ENCODE measurements at regions not wholly inside any gene's neighbourhood (a gene's known extent, or its start where the extent isn't known, plus 50 kb on each side); places are given as distances from the start of the nearest gene placed in this dataset.

DNA sequence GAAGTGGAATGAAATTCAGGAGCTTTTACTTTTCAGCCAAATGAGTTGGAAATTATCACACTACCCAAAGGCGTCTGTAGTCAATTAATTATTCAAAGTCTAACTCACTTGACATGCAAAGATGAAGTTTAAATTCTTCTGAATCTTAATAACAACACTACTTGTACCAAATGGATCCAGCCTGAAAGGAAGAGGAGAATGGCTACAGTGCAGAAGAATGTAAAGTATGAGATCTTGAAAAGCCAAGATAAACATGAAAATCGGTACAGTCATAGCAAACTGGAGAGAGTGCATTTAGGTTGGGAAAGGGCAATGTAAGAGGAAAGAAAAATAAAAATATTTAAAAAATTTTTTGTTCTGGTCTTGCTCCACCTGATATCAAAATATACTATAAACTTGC lies 195.5 kb downstream of the SIM1 start:
- no peak for DNase-seq (ENCODE audit: extremely low read depth, low read depth)

DNA sequence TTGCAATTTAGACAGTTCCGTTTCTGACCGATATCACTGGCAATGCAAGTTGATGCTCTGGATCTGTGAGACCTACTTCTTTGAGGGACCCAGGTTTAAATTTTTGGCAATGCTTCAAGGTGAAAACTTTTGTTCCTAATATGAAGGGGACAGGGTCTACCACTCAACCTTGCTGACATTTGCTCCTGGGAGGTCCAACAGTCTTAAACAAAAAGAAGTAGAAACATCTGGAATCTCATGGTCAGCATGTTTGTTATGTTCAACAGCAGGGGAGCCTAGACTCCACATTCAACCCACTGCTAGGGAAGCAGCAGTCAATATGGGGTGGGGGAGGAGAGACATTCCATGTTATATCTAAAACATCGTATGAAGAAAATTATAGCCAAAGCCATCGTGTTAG lies 196.4 kb downstream of the SIM1 start:
- DNase-seq (ENCODE audit: extremely low read depth, low read depth) = no peak

DNA sequence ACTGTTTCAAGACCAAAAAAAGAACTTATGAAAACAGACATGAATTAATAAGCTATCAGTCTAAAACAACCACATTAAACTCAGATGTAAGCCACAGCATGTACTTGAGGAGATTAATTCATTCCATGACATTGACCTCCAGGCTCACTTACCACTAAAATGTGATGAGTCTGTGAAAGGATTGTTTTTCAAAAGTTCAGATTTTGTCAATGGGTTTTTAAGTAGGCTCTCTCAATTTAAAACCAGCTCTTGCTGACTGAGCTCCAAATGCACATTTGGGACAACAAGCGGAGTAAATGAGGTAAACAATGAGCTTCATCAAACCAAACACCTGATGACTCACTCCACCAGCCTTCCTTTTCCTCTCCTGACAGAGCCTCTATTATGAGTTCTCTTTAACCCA lies 197.0 kb downstream of the SIM1 start:
- no peak for DNase-seq (ENCODE audit: extremely low read depth, low read depth)

DNA sequence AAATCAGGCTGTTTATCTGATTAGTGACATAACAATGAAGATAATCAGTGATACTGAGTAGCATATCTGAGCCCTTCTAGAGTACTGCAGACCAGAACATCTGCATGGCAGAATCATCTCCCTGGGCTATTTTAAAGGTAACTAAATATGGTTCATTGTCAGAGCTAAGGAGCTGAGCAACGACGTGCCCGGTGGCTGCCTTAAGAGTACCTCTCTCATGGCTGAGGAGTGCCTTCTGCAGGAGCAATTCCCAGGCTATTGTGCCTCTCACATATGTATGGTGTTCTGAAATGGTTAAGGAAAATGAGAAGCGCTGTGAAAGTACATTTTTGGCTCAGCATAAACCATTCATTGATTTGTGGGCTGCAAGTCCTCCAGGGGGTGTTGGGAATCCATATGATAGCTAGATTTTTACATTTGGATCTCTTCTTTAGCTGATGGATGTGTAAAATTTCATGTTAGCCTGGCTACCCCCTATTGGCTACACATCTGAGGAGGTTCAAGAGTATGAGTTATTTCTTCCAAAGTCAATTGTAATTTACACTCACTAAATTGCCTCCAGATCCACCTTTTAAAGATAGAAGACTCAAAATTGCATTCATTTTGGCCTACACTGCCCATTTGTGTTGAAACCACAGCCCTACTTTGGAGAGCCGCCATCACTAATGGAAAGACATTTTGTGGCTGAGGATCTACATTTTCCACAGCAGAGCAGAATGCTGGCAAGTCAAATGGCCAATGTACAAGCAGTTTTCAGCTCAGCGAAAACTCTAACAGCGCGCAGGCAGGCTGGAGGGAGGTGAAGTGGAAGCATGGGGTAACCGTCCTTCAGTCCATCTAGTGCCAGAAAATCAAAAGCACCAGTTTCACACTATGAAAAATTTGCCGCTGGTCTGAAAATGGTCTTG lies 198.0 kb downstream of the SIM1 start:
- no peak for DNase-seq (ENCODE audit: extremely low read depth, low read depth)

DNA sequence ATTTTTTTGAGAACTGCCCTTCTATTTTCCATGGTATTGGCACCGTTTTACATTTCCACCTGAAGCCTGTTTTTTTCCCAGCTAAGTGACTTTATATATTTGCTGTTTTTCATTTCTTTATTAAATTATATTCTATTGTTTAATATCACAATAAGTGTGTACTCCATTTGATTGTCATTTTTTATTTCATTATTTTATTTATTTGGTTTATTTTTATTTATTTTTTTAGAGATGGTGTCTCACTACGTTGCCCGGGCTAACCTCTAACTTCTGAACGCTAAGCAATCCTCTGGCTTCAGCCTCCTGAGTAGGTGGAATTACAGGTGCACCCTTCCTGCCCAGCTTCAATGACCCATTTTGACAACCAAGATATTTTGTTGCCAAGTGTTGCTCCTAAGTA lies 202.6 kb downstream of the SIM1 start:
- DNase-seq (ENCODE audit: extremely low read depth, low read depth) = no peak

DNA sequence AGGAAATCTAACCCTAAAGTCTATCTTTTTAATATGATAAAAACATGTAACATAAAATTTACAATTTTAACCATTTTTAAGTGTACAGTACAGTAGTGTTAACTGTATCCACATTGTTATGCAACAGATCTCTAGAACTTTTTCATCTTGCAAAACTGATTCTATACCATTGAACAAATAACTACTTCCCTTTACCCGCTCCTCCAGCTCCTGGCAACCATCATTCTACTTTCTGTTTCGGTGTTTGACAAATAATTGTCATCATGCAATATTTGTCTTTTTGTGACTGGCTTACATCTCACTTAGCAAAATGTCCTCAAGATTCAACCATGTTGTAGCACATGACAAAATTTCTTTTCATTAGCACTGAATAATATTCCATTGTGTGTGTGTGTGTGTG lies 203.2 kb downstream of the SIM1 start:
- no peak for DNase-seq (ENCODE audit: extremely low read depth, low read depth)

DNA sequence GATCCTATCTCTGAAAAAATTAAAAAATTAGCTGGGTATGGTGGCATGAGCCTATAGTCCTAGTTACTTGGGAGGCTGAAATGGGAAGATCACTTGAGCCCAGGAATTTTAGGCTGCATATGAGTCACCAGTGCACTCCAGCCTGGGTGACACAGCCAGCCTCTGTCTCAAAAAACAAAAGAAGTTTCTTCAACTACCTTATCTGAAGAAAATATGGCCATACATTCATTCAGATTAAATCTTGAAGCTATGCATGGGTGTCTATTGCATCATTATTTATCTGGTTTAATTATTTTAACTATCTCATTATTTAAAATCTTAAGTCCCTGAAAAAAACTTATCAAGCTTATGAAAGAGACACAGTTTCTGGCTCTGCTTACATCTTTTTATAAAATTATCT lies 204.1 kb downstream of the SIM1 start:
- DNase-seq (ENCODE audit: extremely low read depth, low read depth) = no peak

DNA sequence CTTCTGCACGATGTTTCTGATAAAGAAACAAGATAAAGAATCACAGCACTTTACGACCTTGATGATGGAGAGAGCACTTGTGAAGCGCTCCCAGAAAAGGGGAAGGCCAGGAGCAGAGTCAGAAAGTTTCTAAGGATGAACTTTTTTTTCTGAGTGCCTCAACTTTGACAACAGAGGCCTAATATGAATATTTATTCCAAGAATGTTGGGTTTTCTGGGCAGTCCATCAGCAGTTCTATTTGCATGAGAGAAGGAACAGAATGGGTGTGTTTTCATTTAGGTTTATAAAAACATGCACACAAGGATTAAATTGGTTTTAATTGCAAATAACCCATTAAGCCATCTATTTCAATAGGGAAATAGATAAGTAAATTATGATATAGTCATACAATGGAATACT lies 204.9 kb downstream of the SIM1 start:
- DNase-seq (ENCODE audit: extremely low read depth, low read depth) = no peak

DNA sequence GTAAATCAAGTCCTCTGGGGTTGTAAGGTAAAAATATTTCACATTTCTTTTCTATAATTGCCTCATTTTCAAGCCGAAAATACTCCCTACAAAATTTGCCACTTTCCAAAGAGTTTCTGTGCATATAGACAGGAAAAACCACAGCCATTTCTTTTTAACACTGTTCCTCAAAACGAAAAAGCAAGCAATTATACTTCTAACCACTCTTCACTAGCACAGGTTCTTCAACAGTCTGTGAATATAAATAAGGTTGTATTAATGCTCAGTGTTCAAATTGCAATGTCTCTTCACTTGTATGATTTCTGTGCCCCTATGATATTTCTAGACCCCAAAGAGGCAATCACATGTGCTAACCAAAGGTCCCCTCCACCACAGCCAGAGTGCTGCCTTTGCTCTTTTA lies 206.0 kb downstream of the SIM1 start:
- DNase-seq (ENCODE audit: extremely low read depth, low read depth) = no peak

DNA sequence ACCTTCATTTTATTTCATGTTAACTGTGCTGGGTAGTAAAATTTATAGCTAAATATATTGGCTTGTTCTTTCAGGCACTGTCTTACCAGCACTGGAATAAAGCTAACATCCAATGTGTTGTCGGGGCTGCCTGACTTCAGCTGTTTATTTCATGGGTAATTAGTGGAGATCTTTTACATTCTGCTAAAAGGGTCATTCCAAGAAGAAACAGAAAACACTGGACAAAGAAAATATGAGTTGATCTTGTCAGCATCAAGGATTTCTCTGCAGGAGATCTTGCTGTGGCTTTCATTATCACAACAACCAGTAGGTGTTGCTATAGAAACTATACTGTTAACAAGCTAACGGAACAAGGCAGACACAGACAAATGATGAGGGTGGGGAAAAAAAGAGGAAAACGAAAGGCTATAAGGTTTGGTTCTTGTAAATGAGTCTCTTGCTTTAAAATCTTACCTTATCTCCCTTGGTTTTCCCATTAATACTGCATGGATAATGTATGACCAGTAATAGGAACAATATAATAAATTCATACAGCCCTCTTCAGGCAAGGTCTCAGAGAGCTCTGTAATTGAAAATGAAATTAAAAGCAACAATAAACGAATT lies 206.8 kb downstream of the SIM1 start:
- DNase-seq (ENCODE audit: extremely low read depth, low read depth) = peak; percentile 19

DNA sequence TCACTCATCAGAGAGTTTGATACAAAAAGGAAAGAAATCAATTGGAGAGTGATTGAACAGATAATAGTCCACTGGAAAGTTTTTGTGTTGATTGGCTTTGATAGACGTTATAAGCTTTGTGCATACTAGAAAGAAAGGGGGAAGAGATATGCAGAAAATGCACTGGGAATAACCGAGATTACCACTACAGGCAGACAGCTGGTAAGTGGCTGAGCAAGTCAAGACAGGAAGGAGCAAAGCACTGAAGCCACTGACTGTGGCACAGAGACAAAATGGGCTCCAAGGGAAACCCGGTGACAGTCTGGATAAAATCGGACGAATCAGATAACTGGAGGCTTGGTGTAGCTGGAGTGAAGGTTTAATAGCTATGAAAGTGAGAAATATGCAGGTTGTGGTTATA lies 209.0 kb downstream of the SIM1 start:
- DNase-seq (ENCODE audit: extremely low read depth, low read depth) = no peak

DNA sequence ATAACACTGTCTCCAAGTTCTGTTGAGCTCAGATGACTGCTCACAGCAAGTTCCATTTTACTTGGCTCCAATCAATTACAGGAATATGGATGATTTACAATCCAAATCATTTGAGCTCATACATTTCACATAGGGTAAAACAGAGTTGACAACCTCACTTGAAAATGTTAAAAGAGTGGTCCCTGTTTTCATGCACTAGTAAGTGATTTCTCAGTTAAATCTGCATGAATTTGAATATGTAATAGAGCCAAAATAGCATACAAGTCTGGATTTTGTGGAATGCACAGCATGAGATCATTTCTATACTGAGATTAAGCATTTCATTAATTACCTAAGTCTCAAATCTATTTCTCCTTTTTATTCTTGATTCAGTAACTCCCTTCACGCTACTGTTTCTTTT lies 217.6 kb downstream of the SIM1 start:
- DNase-seq (ENCODE audit: extremely low read depth, low read depth) = no peak

DNA sequence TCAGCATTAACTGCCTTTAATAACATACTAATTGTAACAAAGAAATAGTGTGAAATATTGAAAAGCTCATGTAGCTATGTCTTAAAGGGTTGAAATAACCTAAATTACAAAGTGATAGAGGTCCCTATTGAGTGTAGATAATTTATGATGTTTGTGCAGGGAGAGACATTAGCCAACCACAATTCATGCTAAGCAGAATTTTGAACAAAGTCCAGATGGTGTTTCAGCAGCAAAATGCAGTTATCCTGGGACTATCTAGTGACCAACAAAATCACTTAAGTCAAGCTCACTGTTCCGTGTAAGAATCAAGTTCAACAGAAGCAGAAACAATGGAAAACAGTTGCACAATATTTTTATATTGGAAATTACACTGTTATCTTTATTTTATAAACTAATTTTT lies 218.5 kb downstream of the SIM1 start:
- DNase-seq (ENCODE audit: extremely low read depth, low read depth) = no peak

DNA sequence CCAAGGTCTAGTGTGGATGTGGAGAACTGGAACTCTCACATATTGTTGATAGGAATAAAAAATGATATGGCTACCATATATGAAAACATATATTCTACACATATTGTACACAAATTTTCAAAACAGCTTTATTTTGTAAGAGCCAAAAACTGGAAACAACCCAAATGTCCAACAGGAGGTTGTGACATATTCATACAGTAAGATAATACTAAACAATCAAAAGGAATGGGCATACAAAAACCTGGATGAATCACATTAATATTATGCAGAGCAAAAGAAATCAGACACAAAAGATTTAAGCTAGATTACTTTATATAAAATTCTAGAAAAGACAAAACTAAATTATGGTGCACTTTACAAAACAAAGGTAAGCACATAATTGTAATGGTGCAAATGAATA lies 223.9 kb downstream of the SIM1 start:
- DNase-seq (ENCODE audit: extremely low read depth, low read depth) = no peak

DNA sequence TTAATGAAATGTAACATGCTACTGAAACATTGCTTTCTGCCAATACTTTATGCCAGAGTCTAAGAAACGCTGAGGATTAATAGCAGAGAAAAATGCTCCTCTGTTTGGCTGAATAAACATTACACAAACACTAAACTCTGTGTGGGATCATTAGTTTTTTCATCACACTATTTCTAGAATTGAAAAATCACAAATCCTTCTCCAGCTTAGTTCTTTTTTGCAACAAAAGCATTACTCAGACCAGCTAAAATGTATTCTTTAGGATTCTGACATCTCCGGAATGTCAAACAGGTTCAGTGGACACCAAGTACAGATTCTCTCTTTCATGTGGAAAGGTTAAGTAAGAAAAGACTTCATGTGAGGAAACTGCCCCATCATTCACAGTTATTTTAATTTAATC lies 226.9 kb downstream of the SIM1 start:
- DNase-seq (ENCODE audit: extremely low read depth, low read depth) = no peak

DNA sequence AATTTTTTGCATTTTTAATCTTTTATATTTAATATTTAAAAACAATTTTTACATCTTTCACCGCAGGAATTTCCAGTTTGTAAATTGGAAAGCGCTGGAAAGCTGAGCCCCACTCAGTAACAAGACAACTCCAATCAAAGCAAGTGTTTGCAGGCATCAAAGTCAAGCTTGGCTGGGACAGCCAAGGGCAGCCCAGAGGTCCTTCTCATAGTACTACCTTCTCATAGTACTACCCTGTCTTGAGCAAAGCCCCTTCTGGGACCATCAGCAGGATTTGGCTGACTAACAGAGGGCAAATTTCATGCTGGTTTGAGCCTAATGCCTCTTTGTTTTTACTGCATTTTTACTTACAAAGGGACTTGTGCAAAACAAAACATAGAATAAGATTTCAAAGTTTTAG lies 228.3 kb downstream of the SIM1 start:
- DNase-seq (ENCODE audit: extremely low read depth, low read depth) = no peak

DNA sequence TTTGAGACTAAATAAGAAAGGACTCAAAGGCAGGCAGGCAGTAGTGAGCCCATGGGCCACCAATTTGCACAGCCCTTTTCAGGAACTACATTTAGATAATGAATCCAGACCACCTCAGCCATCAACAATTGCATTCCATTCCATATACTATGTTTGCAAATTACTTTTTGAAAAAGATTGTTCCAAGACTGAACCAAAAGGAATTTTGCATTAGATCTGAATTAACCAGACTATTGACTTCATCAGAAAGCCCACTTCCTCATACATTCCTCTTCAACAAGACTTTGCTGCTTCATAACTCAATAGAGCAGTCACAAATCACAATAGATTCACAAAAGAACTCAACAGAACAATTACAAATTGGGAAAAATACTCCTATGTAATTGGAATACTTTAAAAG lies 229.1 kb downstream of the SIM1 start:
- DNase-seq (ENCODE audit: extremely low read depth, low read depth) = no peak

DNA sequence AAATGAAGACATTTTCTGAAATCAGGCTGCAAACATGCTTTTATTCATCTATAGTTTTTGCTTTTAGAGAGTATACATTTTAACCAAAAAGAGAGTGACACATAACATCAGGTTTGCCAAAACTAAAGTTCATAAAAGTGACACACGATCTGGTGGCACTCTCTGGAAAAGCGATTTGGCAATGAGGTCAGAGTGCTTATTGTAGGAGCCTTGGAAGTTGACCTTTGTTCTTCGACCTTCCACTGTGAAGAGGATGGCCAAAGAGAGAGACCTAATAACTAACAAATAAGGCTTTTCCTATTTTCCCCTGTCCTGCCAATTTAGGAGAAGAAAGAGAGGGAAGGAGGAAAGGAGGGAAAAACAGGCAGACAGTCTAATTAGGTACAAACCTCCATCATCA lies 230.1 kb downstream of the SIM1 start:
- DNase-seq (ENCODE audit: extremely low read depth, low read depth) = no peak

DNA sequence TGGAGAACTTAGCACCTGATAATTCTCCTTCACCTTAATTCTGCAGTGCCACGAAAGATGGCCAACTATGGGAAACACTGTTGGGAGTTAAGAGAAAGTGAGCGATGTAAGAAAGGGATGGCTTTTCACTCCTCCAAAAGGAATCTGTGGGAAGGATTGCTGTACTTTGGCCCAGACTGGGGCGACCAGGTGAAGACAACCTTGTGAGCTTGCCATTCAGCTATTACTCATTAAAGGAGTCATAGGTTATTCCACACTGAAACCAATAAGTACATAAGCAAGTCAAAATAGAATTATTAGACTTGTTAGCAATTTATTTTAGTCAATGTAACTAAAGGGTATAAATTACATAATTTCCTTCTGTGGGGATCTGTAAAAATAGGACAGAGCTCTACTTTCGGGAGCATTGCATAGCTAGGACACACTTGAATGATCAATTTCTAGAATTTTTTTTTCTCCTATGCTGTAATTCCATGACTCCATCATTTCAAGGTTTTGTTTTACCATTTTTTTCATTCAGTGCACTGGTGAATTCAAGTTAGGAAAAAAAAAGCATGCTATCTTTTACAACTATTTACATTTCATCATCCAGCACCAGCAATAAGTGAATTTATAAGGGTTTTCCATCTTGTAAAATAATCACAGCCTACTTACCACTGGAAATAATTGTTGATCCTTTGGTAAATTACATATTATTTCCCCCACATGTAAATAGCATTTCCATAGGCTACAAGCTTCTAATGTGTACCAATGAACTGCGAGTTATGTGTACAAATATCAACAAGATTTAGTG lies 231.7 kb downstream of the SIM1 start:
- no peak for DNase-seq (ENCODE audit: extremely low read depth, low read depth)

DNA sequence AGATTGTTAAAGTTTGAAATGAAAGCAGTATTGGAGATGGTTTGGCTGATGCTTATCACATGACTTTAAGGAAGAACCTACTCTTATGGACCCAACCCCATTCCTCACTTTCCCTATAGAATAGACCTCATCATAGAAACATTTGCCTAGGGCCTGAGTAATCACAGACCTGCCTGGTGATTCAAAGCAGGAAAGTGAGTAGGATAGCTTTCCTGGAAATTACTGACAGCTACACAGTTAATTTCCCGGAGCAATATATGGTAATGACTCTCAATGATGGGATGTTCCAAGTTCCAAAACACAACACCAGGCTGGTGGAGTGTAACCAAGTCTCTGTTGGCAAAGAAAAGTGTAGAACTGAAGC lies 233.8 kb downstream of the SIM1 start:
- DNase-seq (ENCODE audit: extremely low read depth, low read depth) = no peak

DNA sequence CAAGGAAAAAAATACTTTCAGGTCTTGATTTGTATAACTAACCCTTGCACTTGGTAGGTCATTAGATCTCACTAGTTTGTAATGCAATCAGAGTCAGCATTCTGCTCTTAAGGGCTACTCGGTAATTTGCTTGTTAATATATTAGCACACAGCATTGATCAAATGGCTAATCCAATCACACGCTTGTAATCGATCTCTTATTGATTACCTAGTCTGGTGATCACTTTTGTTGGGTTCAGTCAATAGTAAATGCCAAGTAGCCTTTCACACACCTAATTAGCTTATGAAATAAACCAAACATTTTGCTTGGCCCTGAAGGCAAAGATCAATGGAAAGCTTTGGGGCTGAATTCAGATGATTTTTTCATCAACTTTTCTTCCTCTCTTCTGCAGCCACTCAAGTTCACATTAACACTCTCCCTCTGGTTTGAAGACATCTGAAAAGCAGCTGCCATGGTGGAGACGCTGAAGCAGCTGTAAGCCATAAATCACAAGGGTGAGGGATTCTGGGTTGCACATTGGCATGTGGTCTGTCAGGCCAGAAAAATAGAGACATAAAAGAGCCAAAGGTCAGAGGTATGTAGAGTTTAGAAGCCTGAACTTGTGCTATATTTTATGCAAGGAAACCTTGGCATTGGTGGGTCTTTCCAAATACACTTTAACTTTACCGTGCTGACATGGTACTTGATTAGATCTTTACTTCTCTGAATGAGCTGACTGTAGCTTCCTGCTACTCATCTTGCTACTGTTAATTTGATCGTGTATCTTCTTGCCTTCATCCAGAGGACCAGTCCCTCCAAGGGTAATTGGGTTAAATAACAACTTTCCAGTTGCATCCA lies 234.4 kb downstream of the SIM1 start:
- no peak for DNase-seq (ENCODE audit: extremely low read depth, low read depth)
